OCI-LY1 (cell line): ENCODE measurements at regions not wholly inside any gene's neighbourhood (a gene's known extent, or its start where the extent isn't known, plus 50 kb on each side); places are given as distances from the start of the nearest gene placed in this dataset.

ENCODE experiments used
- H2AFZ ChIP-seq: fragments of 200-600 bp; sonication (generic), shearing (Covaris generic); 2 replicates; pipeline ENCODE4 v1.6.0; 2014; ENCODE audit warnings: antibody characterized with exemption, mild to moderate bottlenecking, low read length
- H3F3A ChIP-seq: fragments of 200-600 bp; sonication (generic), shearing (Covaris generic); 2 replicates; pipeline ENCODE4 v1.6.0; 2014; ENCODE audit warnings: mild to moderate bottlenecking, antibody characterized with exemption, low read length, moderate library complexity; ENCODE audit not compliant: insufficient read depth
- H3K27ac ChIP-seq: fragments of 200-600 bp; sonication (generic); 2 replicates; pipeline ENCODE4 v1.5.1; 2014; ENCODE audit warnings: low read length, mixed run types, mild to moderate bottlenecking, low read depth; ENCODE audit not compliant: poor library complexity, severe bottlenecking
- H3K27me3 ChIP-seq: fragments of 200-600 bp; sonication (generic); 2 replicates; pipeline ENCODE4 v1.6.0; 2014; ENCODE audit warnings: antibody characterized with exemption, mild to moderate bottlenecking, low read length, moderate library complexity; ENCODE audit not compliant: insufficient read depth
- H3K36me3 ChIP-seq: fragments of 200-600 bp; sonication (generic); 2 replicates; pipeline ENCODE4 v1.6.1; 2014; ENCODE audit warnings: mild to moderate bottlenecking, antibody characterized with exemption, low read length, moderate library complexity, mixed read lengths; ENCODE audit not compliant: insufficient read depth
- H3K4me1 ChIP-seq: fragments of 200-600 bp; sonication (generic); 2 replicates; pipeline ENCODE4 v1.5.1; 2014; ENCODE audit warnings: mild to moderate bottlenecking, low read length, moderate library complexity; ENCODE audit not compliant: insufficient read depth, severe bottlenecking
- H3K4me2 ChIP-seq: fragments of 200-600 bp; sonication (generic), shearing (Covaris generic); 2 replicates; pipeline ENCODE4 v1.6.1; 2014; ENCODE audit warnings: low read length
- H3K4me3 ChIP-seq: fragments of 200-600 bp; sonication (generic); 2 replicates; pipeline ENCODE4 v1.5.1; 2014; ENCODE audit warnings: low read length, low read depth, mild to moderate bottlenecking, mixed read lengths; ENCODE audit not compliant: poor library complexity, severe bottlenecking
- H3K79me2 ChIP-seq: fragments of 200-600 bp; shearing (Covaris generic); 2 replicates; pipeline ENCODE4 v1.6.1; 2016; ENCODE audit warnings: mixed run types, low read length, mixed read lengths; ENCODE audit not compliant: insufficient read depth
- H3K9ac ChIP-seq: fragments of 200-600 bp; sonication (generic), shearing (Covaris generic); 2 replicates; pipeline ENCODE4 v1.6.1; 2014; ENCODE audit warnings: mild to moderate bottlenecking, low read length, mixed read lengths
- H3K9me2 ChIP-seq: fragments of 200-600 bp; sonication (generic), shearing (Covaris generic); 2 replicates; pipeline ENCODE4 v1.6.1; 2014; ENCODE audit warnings: low read depth, mild to moderate bottlenecking, low read length, mixed read lengths
- H3K9me3 ChIP-seq: fragments of 200-600 bp; shearing (Covaris generic); 2 replicates; pipeline ENCODE4 v1.6.1; 2014; ENCODE audit warnings: low read length, mixed read lengths
- H4K20me1 ChIP-seq: fragments of 200-600 bp; sonication (generic), shearing (Covaris generic); 2 replicates; pipeline ENCODE4 v1.6.0; 2016; ENCODE audit warnings: mild to moderate bottlenecking, low read length; ENCODE audit not compliant: insufficient read depth
- CTCF ChIP-seq: fragments of 200-600 bp; sonication (generic), shearing (Covaris generic); IDR thresholded peaks from 2 replicates; pipeline ENCODE4 v1.5.1; 2017; ENCODE audit warnings: mild to moderate bottlenecking, antibody characterized with exemption, low read length, moderate library complexity, mixed read lengths
- EZH2 ChIP-seq: fragments of 200-600 bp; sonication (generic), shearing (Covaris generic); IDR thresholded peaks from 2 replicates; pipeline ENCODE4 v1.8.0; 2017; ENCODE audit warnings: borderline replicate concordance, mixed run types, mild to moderate bottlenecking, antibody characterized with exemption, low read length, moderate library complexity, mixed read lengths

GRCh38 chr2:53452400-53452799, 315.2 kb upstream of the CHAC2 start:
- Histone ChIP-seq H3K4me3 (no peak overlapping the region), H3K4me2 (no peak overlapping the region), H3K9me3 (no peaks in the 10 kb centered on the region), H4K20me1 (no peaks in the 10 kb centered on the region), H3K9me2 (no peaks in the 10 kb centered on the region), H3K27me3 (no peaks in the 10 kb centered on the region; the same call in 1 of the 2 replicates), H2AFZ (no peak overlapping the region), H3K27ac (no peak overlapping the region), H3F3A (no peaks in the 10 kb centered on the region), H3K36me3 (no peaks in the 10 kb centered on the region), H3K9ac (no peak overlapping the region), H3K4me1 (no peaks in the 10 kb centered on the region), H3K79me2 (no peaks in the 10 kb centered on the region)
- TF ChIP-seq EZH2 (no peak), CTCF (no peak)

GRCh38 chr2:53450923-53451322, 316.7 kb upstream of the CHAC2 start:
- Histone ChIP-seq H3K36me3 (no peaks in the 10 kb centered on the region), H3K9me3 (no peaks in the 10 kb centered on the region), H3K4me2 (no peak overlapping the region), H3K4me1 (no peaks in the 10 kb centered on the region), H4K20me1 (no peaks in the 10 kb centered on the region), H3K27me3 (no peaks in the 10 kb centered on the region; the same call in 1 of the 2 replicates), H3K9me2 (no peaks in the 10 kb centered on the region), H3F3A (no peaks in the 10 kb centered on the region), H3K79me2 (no peaks in the 10 kb centered on the region), H3K4me3 (no peak overlapping the region), H2AFZ (no peak overlapping the region), H3K9ac (no peak overlapping the region), H3K27ac (no peak overlapping the region)
- no peak for TF ChIP-seq CTCF
- TF ChIP-seq EZH2: no peak

GRCh38 chr2:53448591-53448990, 319.0 kb upstream of the CHAC2 start:
- TF ChIP-seq CTCF (no peak), EZH2 (no peak)
- Histone ChIP-seq H2AFZ (no peak overlapping the region), H3K4me1 (no peaks in the 10 kb centered on the region), H3F3A (no peaks in the 10 kb centered on the region), H3K9ac (no peak overlapping the region), H3K27ac (no peak overlapping the region), H3K9me2 (no peaks in the 10 kb centered on the region), H4K20me1 (no peaks in the 10 kb centered on the region), H3K36me3 (no peaks in the 10 kb centered on the region), H3K9me3 (no peaks in the 10 kb centered on the region), H3K27me3 (no peaks in the 10 kb centered on the region; the same call in 1 of the 2 replicates), H3K79me2 (no peaks in the 10 kb centered on the region), H3K4me2 (no peak overlapping the region), H3K4me3 (no peak overlapping the region)
